ES-I3 (cell line): ENCODE measurements at regions not wholly inside any gene's neighbourhood (a gene's known extent, or its start where the extent isn't known, plus 50 kb on each side); places are given as distances from the start of the nearest gene placed in this dataset.
"Not testable (repeated sequence)": the region's sequence is repeated elsewhere in the genome, so short reads cannot be mapped to it uniquely, and the experiment has no call there.

Experiments used
- H3K36me3 ChIP-seq: 2 replicates; pipeline ENCODE4 v1.6.1; 2013; ENCODE audit warnings: mild to moderate bottlenecking, low read length, control low read depth, moderate library complexity; ENCODE audit not compliant: insufficient read depth
- H3K4me1 ChIP-seq: 2 replicates; pipeline ENCODE4 v1.6.1; 2013; ENCODE audit warnings: mild to moderate bottlenecking, control low read depth, low read length; ENCODE audit not compliant: insufficient read depth
- H3K9ac ChIP-seq: 2 replicates; pipeline ENCODE4 v1.6.1; 2013; ENCODE audit warnings: low read depth, mild to moderate bottlenecking, low read length, moderate library complexity
- H3K9me3 ChIP-seq: 2 replicates; pipeline ENCODE4 v1.6.1; 2013; ENCODE audit warnings: mild to moderate bottlenecking, low read length, moderate library complexity; ENCODE audit not compliant: control insufficient read depth, insufficient read depth

GRCh38 chr3:182005701-182006100, 294.0 kb downstream of the SOX2 start:
- Histone ChIP-seq H3K4me1 (peaks cover 9% of the 10 kb centered on the region; the same call in 1 of the 2 replicates), H3K9me3 (no peaks in the 10 kb centered on the region), H3K36me3 (no peaks in the 10 kb centered on the region), H3K9ac (no peak overlapping the region)

- Histone ChIP-seq H3K9me3 (no peaks in the 10 kb centered on the region), H3K9ac (no peak overlapping the region)
Observed at GRCh38 chr3:182006431-182006830, 294.7 kb downstream of the SOX2 start.

GRCh38 chr3:182007441-182007840, 295.7 kb downstream of the SOX2 start:
- H3K36me3 ChIP-seq, result no peaks in the 10 kb centered on the region
- peaks cover 9% of the 10 kb centered on the region; the same call in 1 of the 2 replicates for H3K4me1 ChIP-seq
- H3K9me3 ChIP-seq, result no peaks in the 10 kb centered on the region
- H3K9ac ChIP-seq, result no peak overlapping the region

More at GRCh38 chr3:182006431-182006830, 294.7 kb downstream of the SOX2 start:
- no peaks in the 10 kb centered on the region for H3K36me3 ChIP-seq
- H3K4me1 ChIP-seq, result peaks cover 9% of the 10 kb centered on the region; the same call in 1 of the 2 replicates

- H3K36me3 ChIP-seq, result no peaks in the 10 kb centered on the region
- H3K4me1 ChIP-seq, result no peaks in the 10 kb centered on the region
- H3K9me3 ChIP-seq, result no peaks in the 10 kb centered on the region
- no peak overlapping the region for H3K9ac ChIP-seq
Observed at GRCh38 chr3:182018361-182018760, 306.6 kb downstream of the SOX2 start.

- no peak overlapping the region for H3K9ac ChIP-seq
- H3K36me3 ChIP-seq, result no peaks in the 10 kb centered on the region
- no peaks in the 10 kb centered on the region for H3K9me3 ChIP-seq
- no peaks in the 10 kb centered on the region for H3K4me1 ChIP-seq
Observed at GRCh38 chr3:182019926-182020325, 308.2 kb downstream of the SOX2 start.

- Histone ChIP-seq H3K4me1 (no peaks in the 10 kb centered on the region), H3K36me3 (no peaks in the 10 kb centered on the region), H3K9me3 (no peaks in the 10 kb centered on the region), H3K9ac (no peak overlapping the region)
Observed at GRCh38 chr3:182023843-182024242, 312.1 kb downstream of the SOX2 start.

GRCh38 chr3:182027366-182027765, 315.6 kb downstream of the SOX2 start:
- Histone ChIP-seq H3K36me3 (no peaks in the 10 kb centered on the region), H3K9ac (no peak overlapping the region), H3K4me1 (no peaks in the 10 kb centered on the region), H3K9me3 (no peaks in the 10 kb centered on the region)

- Histone ChIP-seq H3K9ac (no peak overlapping the region), H3K9me3 (no peaks in the 10 kb centered on the region), H3K4me1 (no peaks in the 10 kb centered on the region), H3K36me3 (no peaks in the 10 kb centered on the region)
Observed at GRCh38 chr3:182028081-182028480, 316.4 kb downstream of the SOX2 start.

GRCh38 chr3:182034231-182034630, 322.5 kb downstream of the SOX2 start:
- not testable (repeated sequence) for H3K36me3 ChIP-seq, H3K4me1 ChIP-seq, H3K9me3 ChIP-seq, H3K9ac ChIP-seq

- H3K9ac ChIP-seq, result no peak overlapping the region
- no peaks in the 10 kb centered on the region for H3K9me3 ChIP-seq
- no peaks in the 10 kb centered on the region for H3K36me3 ChIP-seq
- no peaks in the 10 kb centered on the region for H3K4me1 ChIP-seq
Observed at GRCh38 chr3:182035324-182035723, 323.6 kb downstream of the SOX2 start.

- Histone ChIP-seq H3K9ac (no peak overlapping the region), H3K36me3 (no peaks in the 10 kb centered on the region), H3K9me3 (no peaks in the 10 kb centered on the region), H3K4me1 (no peaks in the 10 kb centered on the region)
Observed at GRCh38 chr3:182036382-182036781, 324.7 kb downstream of the SOX2 start.

- Histone ChIP-seq H3K36me3 (no peaks in the 10 kb centered on the region), H3K4me1 (no peaks in the 10 kb centered on the region; the same call in 1 of the 2 replicates), H3K9ac (no peak overlapping the region), H3K9me3 (no peaks in the 10 kb centered on the region)
Observed at GRCh38 chr3:182041668-182042291, 330.1 kb downstream of the SOX2 start.

GRCh38 chr3:182045736-182046135, 334.0 kb downstream of the SOX2 start:
- Histone ChIP-seq H3K36me3 (no peaks in the 10 kb centered on the region), H3K9ac (no peak overlapping the region), H3K9me3 (no peaks in the 10 kb centered on the region), H3K4me1 (no peaks in the 10 kb centered on the region; the same call in 1 of the 2 replicates)

GRCh38 chr3:182046166-182046764, 334.5 kb downstream of the SOX2 start:
- no peaks in the 10 kb centered on the region for H3K9me3 ChIP-seq
- no peak overlapping the region for H3K9ac ChIP-seq
- H3K36me3 ChIP-seq, result no peaks in the 10 kb centered on the region
- H3K4me1 ChIP-seq, result no peaks in the 10 kb centered on the region; the same call in 1 of the 2 replicates

GRCh38 chr3:182050932-182051331, 339.2 kb downstream of the SOX2 start:
- Histone ChIP-seq H3K9ac (no peak overlapping the region), H3K9me3 (no peaks in the 10 kb centered on the region), H3K4me1 (no peaks in the 10 kb centered on the region; the same call in 1 of the 2 replicates), H3K36me3 (no peaks in the 10 kb centered on the region)
